GM21526 (cell line): ENCODE measurements at regions not wholly inside any gene's neighbourhood (a gene's known extent, or its start where the extent isn't known, plus 50 kb on each side); places are given as distances from the start of the nearest gene placed in this dataset.
"Not testable (repeated sequence)": the region's sequence is repeated elsewhere in the genome, so short reads cannot be mapped to it uniquely, and the experiment has no call there.

Experiments used
- ATAC-seq: cut with Tn5 transposase; IDR thresholded peaks from one replicate; pipeline ENCODE4 v1.9.1; 2021; ENCODE audit warnings: moderate library complexity; ENCODE audit not compliant: unreplicated experiment, low FRiP score

DNA sequence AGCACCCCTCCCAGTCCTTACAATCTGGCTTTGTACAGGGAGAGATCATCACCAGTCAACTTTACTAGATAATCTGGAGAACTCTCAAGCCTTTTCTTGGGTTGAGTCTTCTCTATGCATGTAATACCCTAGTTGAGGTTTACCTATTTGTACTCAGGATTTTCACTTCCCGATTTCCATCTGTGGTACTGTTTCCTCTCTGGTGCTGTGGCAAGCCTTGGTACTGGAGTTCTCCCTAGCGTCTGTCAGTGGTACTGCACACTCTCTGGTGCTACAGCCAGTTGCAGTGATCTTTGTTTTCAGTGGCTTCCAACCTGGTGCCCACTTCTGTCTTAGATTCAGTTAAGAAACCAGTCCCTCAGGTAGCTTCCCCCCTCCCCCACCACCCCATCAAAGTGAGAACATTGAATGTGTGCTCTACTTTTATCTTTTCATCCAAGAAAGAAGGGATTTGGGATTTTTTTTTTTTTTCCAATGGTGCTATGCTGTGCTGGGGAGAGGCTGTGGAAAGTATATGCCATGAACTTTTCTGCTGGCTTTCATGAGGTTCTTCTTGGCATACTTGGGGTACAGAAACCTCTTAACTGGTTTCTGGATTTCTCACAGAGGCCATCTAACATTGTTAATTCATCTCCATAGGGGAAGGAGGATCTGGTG is 69.4 kb upstream of the EVL start:
- ATAC-seq = peak; percentile 99

DNA sequence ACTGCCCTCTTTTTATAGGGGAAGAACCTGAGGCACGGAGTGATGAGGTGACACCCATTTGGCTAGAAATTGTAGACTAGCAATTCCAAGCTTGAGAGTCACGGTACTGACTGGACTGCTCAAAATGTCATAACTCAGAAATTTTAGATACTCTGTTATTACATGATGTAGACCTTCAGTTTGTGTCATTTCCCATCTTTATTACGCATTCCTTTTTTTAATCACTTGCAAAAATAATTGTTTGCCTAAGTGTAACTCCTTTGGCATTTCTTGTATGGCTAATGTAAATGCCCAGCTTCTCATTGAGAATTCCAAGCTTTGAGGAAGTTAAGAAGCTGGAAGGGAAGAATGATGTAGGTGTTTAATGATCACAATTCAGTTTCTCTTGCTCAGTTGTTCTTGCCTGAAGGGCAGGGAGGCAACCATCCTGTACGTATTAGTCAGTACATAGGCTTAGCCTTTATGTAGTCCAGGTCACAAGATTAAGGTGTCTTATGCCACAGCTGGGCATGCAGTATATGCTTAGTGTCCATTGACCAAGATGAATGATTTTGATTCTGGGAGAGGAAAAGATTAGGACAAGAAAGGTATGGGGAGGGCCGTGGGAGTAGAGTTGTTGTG is 68.2 kb upstream of the EVL start:
- ATAC-seq = no peak

DNA sequence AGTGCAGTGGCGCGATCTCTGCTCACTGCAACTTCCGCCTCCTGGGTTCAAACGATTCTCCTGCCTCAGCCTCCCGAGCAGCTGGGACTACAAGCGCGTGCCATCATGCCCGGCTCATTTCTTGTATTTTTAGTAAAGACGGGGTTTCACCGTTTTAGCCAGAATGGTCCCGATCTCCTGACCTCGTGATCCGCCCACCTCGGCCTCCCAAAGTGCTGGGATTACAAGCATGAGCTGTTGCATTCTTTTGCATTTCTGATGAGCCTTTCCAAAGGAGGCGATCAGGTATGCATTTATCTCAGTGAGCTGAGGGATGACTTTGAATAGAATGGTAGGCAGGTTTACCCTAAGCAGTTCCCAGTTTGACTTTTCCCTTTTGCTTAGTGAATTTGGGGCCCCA is 64.8 kb upstream of the EVL start:
- ATAC-seq = not testable (repeated sequence)

- no peak for ATAC-seq
Observed at GRCh38 chr14:100004392-100004791, 60.8 kb upstream of the EVL start.

DNA sequence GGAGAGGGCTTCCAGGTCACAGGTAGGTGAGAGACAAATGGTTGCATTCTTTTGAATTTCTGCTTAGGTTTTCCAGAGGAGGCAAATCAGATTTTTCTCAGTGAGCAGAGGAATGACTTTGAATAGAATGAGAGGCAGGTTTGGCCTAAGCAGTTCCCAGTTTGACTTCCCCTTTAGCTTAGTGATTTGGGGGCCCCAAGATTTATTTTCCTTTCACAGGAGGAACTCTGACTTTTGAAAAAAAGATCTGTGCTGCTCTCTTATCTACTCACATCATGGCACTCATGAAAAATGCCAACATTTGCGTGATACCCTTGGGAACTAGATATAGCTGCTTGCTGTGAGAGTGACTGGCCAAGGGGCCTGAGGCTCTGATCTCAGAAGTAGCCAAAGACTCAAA is 58.0 kb upstream of the EVL start:
- ATAC-seq = no peak

- not testable (repeated sequence) for ATAC-seq
Observed at GRCh38 chr14:100009802-100010201, 55.4 kb upstream of the EVL start.

- no peak for ATAC-seq
Observed at GRCh38 chr14:100010679-100011078, 54.5 kb upstream of the EVL start.

DNA sequence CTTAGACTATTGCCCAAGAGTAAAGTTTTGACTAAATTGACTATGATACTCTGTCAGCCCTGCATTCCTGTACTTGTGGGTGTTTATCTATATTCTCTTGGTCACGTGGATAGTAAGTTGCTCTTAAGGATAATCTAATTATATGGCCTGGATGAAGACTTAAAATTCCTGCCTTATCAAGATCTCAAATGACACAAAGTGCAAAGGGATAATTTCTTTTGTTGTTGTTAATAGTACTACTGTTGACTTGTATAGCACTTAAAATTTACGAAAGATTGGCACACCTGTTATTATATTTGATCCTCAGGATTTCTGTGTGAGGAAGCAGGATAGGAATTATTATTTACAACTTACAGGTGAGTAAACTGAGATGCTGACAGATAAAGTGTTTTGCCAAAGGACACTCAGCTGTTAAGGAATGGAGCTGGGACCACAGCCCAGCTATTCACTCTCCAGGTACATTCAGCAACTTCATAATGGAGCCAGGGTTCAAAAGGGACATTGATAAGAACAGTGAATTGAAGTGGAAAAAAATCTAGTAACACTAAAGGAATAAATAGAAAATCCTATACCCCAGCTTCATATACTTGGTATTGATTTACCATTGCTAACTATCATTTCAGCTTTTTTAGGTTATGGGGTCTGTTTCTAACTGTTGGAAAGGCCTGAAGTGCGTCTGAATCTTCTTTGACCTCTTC is 53.4 kb upstream of the EVL start:
- ATAC-seq = no peak

DNA sequence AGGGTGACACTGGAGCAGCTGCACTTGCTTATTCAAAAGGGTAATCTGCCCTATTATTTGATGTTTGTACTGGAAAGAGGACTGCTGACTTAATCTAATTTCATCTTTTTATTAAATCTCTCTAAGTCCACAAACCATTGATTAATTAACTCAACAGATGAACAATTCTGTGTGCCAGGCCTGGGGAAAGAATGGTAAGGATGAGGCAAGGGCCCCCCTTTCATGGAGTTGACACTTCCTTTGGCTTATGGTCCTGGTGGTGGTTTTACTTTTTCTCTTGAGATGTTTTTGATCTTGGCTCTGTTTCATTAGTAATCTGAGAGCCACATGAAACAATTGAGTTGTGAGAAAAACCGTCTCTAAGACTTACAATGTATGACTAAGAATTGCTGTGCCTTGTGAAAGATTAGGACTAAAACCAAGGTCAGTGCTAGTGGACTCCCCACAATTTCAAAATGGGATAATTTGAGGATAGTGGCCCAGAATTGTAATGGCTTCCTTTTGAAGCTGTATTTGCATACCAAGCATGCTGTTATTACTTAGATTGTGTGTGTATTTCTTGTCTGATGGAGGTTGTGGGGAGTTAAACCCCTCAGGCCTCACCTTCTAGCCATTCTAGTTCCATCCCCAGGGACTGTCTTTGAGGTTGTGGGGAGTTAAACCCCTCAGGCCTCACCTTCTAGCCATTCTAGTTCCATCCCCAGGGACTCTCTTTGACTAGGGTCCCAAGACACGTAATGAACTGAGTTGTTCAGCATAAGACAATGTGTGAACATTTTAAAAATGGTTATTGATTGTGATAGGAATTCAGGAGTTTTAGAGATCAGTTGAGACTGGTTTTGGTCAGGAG is 52.5 kb upstream of the EVL start:
- ATAC-seq = no peak

DNA sequence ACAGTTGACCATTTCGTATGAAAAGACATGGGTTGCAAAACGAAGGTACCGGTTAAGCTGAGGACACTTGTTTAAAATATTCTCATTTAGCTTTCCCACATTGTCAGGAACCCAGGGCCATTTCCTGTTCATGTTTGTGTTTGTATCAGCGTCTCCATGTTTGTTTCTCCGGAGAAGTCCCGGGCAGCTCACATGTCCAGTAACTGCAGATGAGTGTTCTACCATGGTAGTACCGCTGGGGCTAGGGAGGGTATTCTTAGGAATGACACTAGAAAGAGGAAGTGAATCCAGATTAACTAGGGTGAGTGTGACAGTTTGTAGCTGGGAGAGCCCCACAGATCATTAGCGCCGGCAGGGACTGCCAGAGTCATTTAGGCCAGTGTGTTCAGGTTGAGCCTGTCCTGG is 50.0 kb upstream of the EVL start:
- no peak for ATAC-seq
